ENCODE measurements at regions not wholly inside any gene's neighbourhood (a gene's known extent, or its start where the extent isn't known, plus 50 kb on each side); places are given as distances from the start of the nearest gene placed in this dataset.

- TF ChIP-seq, protein P1, sequence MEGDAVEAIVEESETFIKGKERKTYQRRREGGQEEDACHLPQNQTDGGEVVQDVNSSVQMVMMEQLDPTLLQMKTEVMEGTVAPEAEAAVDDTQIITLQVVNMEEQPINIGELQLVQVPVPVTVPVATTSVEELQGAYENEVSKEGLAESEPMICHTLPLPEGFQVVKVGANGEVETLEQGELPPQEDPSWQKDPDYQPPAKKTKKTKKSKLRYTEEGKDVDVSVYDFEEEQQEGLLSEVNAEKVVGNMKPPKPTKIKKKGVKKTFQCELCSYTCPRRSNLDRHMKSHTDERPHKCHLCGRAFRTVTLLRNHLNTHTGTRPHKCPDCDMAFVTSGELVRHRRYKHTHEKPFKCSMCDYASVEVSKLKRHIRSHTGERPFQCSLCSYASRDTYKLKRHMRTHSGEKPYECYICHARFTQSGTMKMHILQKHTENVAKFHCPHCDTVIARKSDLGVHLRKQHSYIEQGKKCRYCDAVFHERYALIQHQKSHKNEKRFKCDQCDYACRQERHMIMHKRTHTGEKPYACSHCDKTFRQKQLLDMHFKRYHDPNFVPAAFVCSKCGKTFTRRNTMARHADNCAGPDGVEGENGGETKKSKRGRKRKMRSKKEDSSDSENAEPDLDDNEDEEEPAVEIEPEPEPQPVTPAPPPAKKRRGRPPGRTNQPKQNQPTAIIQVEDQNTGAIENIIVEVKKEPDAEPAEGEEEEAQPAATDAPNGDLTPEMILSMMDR (IDR thresholded peaks at IDR 0.05) = no peak
- TF ChIP-seq POLR2A (IDR thresholded peaks at IDR 0.05) = no peak
- no peak overlapping the region for H3K4me3 ChIP-seq
- no peaks in the 10 kb centered on the region for H3K36me3 ChIP-seq (replicated peaks in 1 of 2; ENCODE audit: insufficient read depth in 1 of 2, low read depth in 2 of 2)
- H3K27me3 ChIP-seq = no peaks in the 10 kb centered on the region
- no peaks in the 10 kb centered on the region for H3K9me3 ChIP-seq
- no peak for DNase-seq
- H3K4me1 ChIP-seq = no peaks in the 10 kb centered on the region
- no peak overlapping the region for H3K27ac ChIP-seq
- no peak for ATAC-seq
- intact Hi-C loops (cut with DNase I) = no loop called here
Measured at GRCh38 chr15:95013381-95013780, 782.0 kb downstream of the MCTP2 start.

DNA sequence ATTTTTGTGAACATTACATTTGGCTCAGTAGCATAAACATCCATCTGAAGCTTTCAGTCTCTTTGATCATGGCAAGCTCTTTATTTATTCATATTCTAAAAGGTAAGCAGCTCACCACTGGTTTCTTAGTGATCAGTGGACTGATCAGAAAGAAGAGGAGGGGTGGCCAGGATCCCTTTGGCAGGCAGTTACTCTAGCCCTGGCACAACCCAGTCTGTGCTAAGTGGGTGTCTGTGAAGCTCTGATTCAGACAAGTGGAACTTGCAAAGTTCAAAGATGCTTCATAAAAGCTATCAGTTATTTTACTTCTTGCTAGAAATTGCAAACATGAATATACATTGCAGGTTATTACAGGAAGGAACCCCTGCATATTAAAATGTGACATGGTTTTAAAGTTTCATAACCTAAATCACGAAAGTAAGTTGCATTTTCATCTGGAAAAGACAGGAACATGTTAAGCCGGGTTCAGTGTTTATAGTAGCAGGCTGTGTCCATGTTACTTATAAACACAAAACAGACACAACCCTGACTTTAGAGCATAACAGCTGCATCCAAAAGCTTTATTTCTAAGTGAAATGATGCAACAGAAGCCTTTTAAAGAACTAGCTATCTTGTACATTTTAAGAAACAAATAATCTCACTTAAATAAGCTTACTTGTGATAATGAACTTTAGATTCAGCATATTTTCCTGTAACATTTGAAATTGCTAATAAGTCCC lies 785.3 kb downstream of the MCTP2 start:
- Histone ChIP-seq H3K4me3 (no peak overlapping the region), H3K36me3 (replicated peaks in 1 of 2; ENCODE audit: insufficient read depth in 1 of 2, low read depth in 2 of 2) (no peaks in the 10 kb centered on the region), H3K27ac (no peak overlapping the region), H3K9me3 (no peaks in the 10 kb centered on the region), H3K4me1 (no peaks in the 10 kb centered on the region), H3K27me3 (no peaks in the 10 kb centered on the region)
- ATAC-seq (no peak), DNase-seq (no peak)
- TF ChIP-seq POLR2A (IDR thresholded peaks at IDR 0.05) = no peak
- TF ChIP-seq, protein P1 (IDR thresholded peaks at IDR 0.05) = no peak
- intact Hi-C loops (cut with DNase I) = no loop called here
- 53 to 66% methylated on average over 2 of the region's 2 CpGs for WGBS, 2 donors

GRCh38 chr15:95017666-95018328 lies 786.4 kb downstream of the MCTP2 start:
- Histone ChIP-seq H3K4me3 (no peak overlapping the region), H3K27ac (no peak overlapping the region), H3K4me1 (no peaks in the 10 kb centered on the region), H3K36me3 (replicated peaks in 1 of 2; ENCODE audit: insufficient read depth in 1 of 2, low read depth in 2 of 2) (no peaks in the 10 kb centered on the region), H3K27me3 (no peaks in the 10 kb centered on the region), H3K9me3 (no peaks in the 10 kb centered on the region)
- ATAC-seq (peak; percentile 24), DNase-seq (peak; percentile 39 to 70 (median 61))
- no peak for TF ChIP-seq POLR2A (IDR thresholded peaks at IDR 0.05)
- TF ChIP-seq, protein P1 (IDR thresholded peaks at IDR 0.05) = no peak
- 38 to 45% methylated on average over 4 of the region's 4 CpGs for WGBS, 2 donors
- intact Hi-C loops (cut with DNase I) = no loop called here

GRCh38 chr15:95018888-95019545 lies 787.7 kb downstream of the MCTP2 start:
- DNase-seq = no peak
- ATAC-seq = no peak
- intact Hi-C loops (cut with DNase I) = no loop called here
- Histone ChIP-seq H3K9me3 (no peaks in the 10 kb centered on the region), H3K36me3 (replicated peaks in 1 of 2; ENCODE audit: insufficient read depth in 1 of 2, low read depth in 2 of 2) (no peaks in the 10 kb centered on the region), H3K27me3 (no peaks in the 10 kb centered on the region), H3K4me3 (no peak overlapping the region), H3K4me1 (no peaks in the 10 kb centered on the region), H3K27ac (no peak overlapping the region)
- TF ChIP-seq POLR2A (IDR thresholded peaks at IDR 0.05) = no peak
- TF ChIP-seq, protein P1 (IDR thresholded peaks at IDR 0.05) = no peak
- 58 to 59% methylated on average over 6 of the region's 6 CpGs for WGBS, 2 donors

Data from body of pancreas (tissue), 4 donors.